HFF-Myc (cell line): ENCODE measurements at regions not wholly inside any gene's neighbourhood (a gene's known extent, or its start where the extent isn't known, plus 50 kb on each side); places are given as distances from the start of the nearest gene placed in this dataset.

Source experiments
- DNase-seq: peaks from one replicate; pipeline ENCODE4 v3.0.0-alpha.2; 2011; ENCODE audit warnings: low read depth; ENCODE audit errors: extremely low read depth
- H3K4me3 ChIP-seq: replicated peaks from 2 replicates; pipeline ENCODE4 v1.5.1; 2011; ENCODE audit warnings: low read depth, mild to moderate bottlenecking, control low read depth, low read length
- TF ChIP-seq, protein P1 (sequence below): IDR thresholded peaks from 2 replicates; pipeline ENCODE4 v1.5.1; 2012; ENCODE audit warnings: mild to moderate bottlenecking, low read depth, low read length, control low read depth; ENCODE audit errors: missing control alignments

- TF ChIP-seq, protein P1, sequence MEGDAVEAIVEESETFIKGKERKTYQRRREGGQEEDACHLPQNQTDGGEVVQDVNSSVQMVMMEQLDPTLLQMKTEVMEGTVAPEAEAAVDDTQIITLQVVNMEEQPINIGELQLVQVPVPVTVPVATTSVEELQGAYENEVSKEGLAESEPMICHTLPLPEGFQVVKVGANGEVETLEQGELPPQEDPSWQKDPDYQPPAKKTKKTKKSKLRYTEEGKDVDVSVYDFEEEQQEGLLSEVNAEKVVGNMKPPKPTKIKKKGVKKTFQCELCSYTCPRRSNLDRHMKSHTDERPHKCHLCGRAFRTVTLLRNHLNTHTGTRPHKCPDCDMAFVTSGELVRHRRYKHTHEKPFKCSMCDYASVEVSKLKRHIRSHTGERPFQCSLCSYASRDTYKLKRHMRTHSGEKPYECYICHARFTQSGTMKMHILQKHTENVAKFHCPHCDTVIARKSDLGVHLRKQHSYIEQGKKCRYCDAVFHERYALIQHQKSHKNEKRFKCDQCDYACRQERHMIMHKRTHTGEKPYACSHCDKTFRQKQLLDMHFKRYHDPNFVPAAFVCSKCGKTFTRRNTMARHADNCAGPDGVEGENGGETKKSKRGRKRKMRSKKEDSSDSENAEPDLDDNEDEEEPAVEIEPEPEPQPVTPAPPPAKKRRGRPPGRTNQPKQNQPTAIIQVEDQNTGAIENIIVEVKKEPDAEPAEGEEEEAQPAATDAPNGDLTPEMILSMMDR, result no peak
- DNase-seq, result no peak
- no peak overlapping the region for H3K4me3 ChIP-seq
These were observed 57.1 kb upstream of the LIMCH1 start for GRCh38 chr4:41480896-41481311.

- H3K4me3 ChIP-seq, result no peak overlapping the region
- no peak for DNase-seq
- TF ChIP-seq, protein P1, result no peak
These were observed 54.2 kb upstream of the LIMCH1 start for GRCh38 chr4:41483771-41484170.

GRCh38 chr4:41485041-41485440, 52.9 kb upstream of the LIMCH1 start:
- TF ChIP-seq, protein P1, result no peak
- no peak overlapping the region for H3K4me3 ChIP-seq

DNA sequence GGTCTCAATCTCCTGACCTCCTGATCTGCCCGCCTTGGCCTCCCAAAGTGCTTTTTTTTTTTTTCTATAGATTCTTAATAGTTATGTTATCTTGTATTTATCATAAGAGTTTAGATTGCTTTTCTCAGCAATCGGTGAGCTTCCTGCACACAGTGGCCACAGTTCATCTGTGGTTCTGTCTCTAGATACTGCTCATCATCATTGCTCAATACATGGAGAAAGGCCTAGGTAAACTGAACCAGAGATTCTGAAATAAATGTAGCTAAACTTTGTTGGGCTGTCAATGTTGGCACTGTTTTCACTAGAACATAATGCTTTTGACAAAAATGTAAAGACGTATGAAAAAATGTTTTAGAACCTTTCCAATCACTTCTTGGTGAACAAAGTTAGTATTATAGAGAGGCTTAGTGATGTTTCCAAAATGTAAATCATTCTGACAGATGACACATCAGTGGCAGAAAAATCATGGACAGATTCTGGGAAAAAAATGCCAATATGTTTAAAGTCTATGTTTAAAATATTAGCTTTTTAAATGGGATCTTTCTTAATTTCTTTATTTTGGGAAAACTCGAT, 50.0 kb upstream of the LIMCH1 start:
- TF ChIP-seq, protein P1, result no peak
- no peak for DNase-seq
- H3K4me3 ChIP-seq, result no peak overlapping the region

More at GRCh38 chr4:41485041-41485440, 52.9 kb upstream of the LIMCH1 start:
- DNase-seq, result no peak
